ENCODE measurements at regions not wholly inside any gene's neighbourhood (a gene's known extent, or its start where the extent isn't known, plus 50 kb on each side); places are given as distances from the start of the nearest gene placed in this dataset.

DNA sequence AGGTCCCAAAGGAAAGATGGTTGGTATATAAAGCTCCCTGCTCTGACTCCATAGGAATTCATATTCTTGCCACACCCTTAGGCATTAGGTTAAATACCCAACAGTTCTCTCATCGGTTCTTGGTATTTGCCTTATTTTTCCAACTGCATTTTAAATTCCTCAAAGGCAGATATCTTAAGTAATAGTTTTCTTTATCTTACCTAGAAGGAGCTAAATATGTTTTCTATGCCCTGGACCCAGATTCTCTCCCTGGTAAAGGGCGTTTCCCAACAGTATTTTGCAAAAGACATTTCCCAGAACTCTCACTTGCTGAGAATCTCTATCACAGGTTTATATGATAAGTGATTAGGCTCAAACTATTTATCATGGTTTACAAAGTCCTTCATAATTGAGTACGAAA, 158.6 kb upstream of the BDNF start:
- DNase-seq (ENCODE audit: low spot score) = no peak

DNA sequence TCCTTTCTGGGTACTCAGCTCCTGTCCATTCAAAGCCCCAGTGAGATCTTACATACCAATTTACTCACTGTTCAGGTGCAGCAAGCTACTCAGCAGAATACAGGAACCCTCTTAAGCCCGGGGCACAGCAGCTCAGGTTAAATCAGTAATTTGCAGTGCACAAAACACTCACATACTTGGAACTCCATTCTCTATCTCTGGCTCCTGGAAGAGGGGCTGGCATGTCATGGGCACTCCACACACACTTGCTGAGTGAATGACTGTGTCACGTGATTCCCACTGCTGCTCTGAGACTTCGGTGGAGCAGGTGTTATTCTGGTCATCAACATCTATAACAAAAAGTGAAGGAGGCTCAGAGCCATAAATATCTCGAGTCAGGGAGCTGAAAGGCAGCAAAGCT, 157.3 kb upstream of the BDNF start:
- no peak for DNase-seq (ENCODE audit: low spot score)

DNA sequence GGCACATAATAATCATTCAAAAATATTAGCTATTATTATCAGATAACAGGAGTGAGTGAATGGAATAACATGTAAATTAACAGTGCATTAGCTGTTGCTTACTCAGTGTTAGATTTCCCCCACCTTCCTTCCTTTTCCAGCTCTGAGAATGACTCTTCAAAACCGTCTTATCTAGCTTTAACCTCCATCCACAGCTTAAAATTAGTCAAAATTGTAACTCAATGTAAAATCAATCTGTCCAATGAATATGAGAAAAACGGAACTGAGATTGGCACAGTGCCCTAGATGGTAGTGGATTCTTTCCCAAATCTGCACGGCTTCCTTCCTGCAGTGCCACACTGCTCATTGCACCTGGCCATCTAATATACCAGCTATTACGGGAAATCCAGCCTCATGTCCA, 156.8 kb upstream of the BDNF start:
- DNase-seq (ENCODE audit: low spot score) = no peak

DNA sequence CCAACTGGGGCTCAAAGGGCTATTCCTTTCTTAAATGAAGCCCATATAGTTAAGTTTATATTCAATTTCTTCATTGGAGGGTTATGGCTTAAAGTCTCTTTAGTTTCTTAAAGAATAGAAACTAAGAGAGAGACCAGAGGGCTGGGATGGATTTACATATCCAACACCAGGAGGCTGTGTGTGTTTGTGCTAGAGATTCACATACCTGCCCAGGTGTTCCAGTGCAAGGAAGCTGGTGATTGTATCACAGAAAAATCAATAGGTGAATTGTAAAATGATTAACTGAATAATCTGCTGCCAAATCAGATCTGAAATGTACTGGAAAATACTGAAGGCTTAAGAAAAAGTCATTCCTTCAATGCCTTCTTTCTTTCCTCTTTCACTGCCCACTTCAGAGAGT, 148.2 kb upstream of the BDNF start:
- no peak for DNase-seq (ENCODE audit: low spot score)

DNA sequence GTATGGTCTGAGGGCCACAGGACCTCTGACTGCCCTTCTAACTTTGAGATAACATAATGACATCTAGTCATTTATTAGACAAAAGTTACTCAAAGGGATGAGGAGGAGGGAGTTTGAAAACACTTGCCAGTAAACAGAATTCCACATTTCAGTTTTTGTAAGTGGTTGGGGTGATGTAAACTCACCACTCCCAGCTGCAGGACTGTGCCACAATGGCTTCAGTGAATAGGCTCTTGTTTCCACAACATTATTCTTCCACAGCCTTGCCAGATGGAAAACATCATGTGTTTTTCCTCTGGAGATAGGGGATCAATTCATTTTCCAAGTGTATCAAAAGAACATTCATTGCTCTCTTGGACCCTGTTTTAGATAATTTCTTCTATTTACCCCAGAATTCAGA, 147.2 kb upstream of the BDNF start:
- DNase-seq (ENCODE audit: low spot score) = no peak

DNA sequence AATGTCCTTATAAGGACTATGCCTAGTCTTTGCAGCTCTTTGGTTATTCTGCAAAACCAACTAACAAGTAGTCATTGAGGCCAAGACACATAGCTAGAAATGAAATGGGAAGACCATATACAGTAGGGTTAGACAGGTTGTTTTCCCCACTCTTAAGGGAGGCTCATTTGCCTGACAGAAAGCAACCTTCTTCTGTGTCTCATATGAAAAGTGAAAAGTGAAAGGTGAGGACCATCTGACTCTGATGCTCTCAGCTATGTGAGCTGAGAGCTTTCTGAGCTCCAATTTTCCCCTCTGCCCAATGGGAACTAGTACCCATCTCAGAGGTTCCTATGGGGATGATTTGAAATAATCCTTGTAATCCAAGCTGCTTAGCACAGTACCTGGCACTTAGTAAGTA, 142.0 kb upstream of the BDNF start:
- no peak for DNase-seq (ENCODE audit: low spot score)

DNA sequence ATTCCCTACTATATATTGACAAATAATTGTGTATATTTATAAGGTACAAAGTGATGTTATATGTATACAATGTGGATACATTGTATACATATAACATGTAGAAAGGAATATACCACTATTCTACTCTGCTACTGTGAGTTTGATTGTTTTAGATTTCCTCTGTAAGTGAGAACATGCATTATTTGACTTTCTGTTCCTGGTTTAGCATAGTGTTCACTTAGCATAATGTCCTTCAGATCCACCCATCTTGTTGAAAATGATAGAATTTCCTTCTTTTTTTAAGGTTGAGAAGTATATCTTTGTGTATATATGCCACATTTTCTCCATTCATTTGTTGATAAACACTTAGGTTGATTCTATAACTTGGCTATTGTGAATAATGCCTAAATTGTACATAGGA, 140.8 kb upstream of the BDNF start:
- no peak for DNase-seq (ENCODE audit: low spot score)

DNA sequence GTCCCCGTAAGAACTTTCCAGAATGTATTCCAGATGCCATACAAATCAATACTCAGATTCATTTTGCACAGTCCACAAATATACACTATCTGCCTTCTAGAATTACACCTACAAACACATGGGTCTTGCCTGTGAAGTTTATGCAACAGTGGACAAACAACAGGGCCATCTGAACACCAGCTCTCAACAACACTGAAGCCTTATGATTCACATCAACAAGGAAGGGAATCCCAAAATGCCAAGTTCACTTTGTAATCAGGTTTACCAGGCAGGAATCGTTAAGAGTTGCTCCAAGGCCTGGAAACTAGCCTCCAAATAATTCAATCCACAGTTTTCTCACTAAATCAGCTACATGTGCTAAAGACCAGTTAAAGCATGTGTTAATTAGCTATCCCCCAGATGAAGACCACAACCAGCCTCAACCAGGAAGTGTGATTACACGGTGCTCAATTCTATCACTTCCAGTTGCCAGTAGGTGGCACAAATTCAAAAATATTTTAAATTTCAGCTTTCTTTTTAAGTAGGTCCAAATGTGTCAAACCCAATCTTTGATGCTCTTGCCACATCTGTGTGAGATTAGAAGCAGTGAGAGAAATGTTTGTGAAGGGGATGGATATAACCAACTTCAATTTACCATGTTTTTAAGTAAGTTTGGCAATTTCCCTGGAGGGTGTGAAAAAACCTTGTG, 139.1 kb upstream of the BDNF start:
- peak; percentile 26 for DNase-seq (ENCODE audit: low spot score)

DNA sequence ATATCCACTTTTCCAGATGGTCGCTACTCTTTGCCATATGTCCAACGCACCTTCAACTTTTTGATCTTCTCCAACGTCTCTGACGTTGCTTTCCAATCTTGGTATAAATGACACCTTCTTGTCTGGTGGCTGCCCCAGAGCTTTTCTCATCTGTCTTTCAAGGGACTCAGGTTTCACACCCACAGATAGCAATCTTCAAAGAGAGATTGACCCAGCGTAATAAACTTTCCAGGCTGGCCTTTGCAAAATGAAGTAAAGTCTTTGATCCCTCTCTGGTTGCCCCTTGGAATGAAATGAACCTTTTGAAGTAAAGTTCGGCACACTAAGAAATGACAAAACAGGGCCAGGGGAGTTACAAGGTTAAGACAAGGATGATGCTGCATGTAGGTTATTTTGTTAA, 138.4 kb upstream of the BDNF start:
- no peak for DNase-seq (ENCODE audit: low spot score)

DNA sequence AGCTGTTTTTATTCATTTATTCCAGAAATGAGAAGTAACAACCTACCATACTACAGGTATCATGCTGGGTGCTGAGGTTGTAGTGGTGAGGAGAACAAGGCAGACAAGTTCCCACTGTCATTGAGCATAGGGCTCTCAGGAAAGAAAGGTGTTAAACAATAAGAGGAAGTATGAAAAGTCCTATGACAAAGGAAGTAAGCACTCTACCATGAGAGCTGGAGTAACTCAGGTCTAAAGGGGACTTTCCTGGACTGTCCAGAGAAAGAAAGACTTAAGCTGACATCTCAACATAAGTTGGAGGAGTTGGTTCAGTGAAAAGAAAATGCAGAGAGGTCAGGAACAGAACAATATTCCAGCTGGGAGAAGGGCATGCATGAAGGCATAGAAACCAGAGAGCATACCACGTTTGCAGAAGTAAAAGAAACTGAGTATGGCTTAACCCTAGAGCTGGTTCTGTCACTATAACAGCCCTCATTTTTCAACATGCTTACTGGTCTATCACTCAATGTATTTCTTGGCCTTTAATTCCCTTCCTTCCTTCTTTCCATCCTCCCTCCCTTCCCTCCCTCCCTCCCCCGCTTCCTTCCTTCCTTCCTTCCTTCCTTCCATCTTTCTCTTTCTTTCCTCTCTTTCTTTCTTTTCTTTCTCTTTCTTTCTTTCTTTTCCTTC, 137.8 kb upstream of the BDNF start:
- DNase-seq (ENCODE audit: low spot score) = no peak

DNA sequence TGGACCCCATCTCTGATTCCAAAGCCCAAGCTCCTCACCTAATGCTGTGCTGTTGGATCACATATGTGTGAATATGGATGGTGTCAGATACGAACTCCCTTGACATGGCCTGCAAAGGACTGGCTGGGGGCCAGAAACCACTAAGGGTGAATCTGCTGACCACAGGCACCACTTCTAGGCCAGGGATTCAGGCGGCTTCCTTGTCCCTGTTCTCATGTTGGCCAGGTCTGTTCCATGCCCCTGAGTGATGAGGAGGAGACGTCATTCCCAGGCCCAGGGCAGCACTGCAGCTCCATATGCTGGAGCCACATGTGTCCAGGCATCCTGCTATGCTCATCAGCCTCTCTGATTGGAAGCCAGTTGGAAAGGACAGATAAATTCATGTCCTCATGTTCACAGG, 130.0 kb upstream of the BDNF start:
- DNase-seq (ENCODE audit: low spot score) = no peak

DNA sequence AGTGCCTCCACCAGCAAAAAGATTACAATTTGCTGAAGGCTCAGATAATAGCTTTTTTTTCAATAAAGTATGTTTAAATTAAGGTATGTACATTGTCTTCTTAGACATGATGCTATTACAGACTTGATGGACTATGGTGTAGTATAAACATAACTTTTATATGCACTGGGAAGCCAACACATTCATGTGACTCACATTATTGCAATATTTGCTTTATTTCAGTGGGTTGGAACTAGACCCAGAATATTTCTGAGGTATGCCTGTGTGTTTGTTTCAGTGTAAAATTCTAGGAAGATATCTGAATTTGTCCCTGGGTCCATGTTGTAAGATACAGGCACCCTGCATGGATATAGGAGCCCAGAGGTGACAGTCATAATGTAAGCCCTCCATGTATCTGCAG, 120.0 kb upstream of the BDNF start:
- no peak for DNase-seq (ENCODE audit: low spot score)

DNA sequence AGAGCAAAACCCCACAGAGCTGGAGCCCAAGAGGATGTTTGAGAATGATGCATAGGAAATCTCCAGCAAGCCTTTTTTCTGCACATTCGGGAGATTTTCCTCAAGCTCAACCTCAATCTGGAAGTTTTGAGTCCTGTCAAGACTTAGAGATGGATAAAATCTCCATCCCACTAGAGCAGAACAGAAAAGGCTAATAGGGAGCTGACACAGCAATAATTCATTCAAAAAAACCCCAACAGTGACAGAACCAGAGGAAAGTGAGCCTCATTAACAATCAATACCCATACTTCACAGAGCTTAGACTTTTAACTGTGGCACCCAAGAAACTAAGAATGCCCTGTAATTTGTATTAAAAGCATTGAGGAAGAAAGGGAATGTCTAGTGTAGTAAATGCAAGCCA, 115.9 kb upstream of the BDNF start:
- DNase-seq (ENCODE audit: low spot score) = no peak

DNA sequence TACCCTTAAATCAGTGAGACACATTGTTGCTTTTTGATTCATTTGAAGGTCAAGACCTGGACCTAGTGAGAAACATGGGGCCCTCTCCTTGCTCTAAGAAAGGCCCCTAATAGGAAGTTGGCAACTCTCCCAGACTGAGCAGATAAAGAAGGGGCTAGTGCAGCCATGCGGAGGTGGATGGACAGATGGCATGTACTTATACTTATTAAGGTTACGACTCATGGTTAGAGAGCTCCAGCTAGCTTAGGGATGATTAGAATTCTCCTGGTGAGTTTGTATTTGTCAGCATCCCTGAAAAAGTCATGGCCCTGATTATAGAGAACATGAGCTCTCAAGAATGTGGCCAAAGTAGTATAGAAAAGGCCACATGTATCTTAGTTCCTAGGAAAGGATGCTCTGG, 112.1 kb upstream of the BDNF start:
- DNase-seq (ENCODE audit: low spot score) = no peak

DNA sequence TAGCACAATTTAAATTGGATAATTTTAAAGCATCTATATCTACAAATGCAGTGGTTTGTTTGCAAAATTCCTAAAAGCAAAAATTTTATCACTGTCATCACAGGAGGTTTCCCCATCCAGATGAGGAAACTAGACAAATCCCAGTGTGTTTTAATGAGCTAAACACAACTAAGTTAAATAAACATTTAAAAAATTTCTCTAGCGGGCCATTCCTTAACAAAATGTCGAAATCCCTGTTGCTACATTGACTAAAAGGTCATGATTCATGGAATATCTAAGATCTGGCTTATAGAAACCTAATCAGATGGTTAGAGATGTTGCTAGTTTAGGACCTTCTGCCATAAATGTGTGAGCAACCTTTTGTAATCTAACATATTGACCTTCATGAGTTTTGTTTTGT, 107.3 kb upstream of the BDNF start:
- no peak for DNase-seq (ENCODE audit: low spot score)

DNA sequence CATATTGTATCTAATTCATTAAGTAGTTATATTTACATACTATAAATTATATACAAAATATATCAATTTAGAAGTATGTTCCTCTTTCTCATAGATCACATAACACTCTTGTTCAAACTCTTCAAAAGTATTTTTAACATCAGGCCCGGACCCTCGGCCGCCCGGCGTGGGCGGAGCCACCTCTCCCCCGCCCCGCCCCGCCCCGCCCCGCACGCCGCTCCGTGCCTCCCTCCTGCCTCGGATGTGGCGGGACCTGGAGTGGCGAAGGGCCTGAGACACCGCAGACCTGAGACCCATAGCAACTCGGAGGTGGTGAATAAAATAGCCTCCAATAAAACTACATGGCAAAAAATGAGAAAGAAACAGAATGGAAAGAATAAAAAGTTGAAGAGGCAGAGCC, 105.9 kb upstream of the BDNF start:
- no peak for DNase-seq (ENCODE audit: low spot score)

DNA sequence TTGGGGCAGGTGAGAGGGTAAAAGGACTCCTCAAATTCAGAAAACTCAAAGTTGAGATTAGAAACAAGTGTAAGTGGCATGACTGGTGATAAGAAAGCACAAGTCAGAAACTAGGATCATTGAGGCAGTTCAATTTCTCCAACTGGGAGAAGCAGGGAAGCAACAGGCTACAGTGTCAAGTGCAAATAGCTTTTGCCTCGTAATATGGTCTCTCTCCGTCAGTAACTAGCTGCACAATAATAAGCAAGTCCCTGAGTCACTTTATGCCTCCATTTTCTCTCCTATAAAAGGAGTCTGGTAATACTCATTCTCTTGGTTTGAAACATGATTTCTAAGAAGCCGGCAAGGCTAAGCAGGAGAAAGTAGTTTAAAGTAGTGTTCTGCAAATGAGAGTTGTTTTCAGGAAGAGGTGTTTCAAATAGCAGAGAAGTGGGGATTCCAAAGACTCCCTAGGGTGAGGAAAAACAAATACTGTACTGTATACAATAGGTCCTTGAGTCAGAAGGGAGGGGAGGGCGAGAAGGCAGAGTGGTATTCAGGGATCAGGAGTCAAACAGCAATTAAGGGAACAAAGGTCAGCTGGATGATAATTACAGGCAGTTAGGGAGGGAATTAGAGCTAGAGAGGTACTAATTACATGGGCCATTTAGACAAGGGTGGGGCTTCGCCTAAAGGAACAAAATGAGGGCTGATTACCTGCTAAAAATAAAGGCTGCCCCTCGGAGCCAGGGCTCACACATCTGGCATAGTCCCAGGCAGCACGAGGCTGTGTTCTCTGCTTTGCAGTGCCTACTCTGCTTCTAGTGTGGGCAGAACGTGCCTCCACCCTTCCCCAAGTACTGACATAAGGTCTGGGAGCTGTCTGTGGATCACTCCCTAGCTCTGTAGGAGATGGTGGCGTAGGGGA, 96.0 kb upstream of the BDNF start:
- no peak for DNase-seq (ENCODE audit: low spot score)

DNA sequence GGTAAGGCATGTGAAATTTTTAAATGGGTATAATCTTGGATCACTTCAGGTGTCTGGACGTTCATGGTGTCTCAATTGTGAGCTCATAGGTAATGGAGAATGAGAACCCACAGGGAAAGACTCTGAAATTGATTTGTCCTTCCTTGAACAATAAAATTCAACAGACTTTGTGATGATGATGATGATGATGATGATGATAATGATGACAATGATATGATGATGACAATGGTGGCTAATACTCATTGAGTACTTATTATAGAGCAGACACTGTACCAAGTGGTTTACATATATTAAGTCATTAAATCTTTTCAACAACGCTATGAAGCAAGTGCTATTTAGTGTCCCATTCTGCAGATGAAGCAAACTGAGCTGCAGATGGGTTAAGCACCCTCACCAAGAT, 86.6 kb upstream of the BDNF start:
- no peak for DNase-seq (ENCODE audit: low spot score)

DNA sequence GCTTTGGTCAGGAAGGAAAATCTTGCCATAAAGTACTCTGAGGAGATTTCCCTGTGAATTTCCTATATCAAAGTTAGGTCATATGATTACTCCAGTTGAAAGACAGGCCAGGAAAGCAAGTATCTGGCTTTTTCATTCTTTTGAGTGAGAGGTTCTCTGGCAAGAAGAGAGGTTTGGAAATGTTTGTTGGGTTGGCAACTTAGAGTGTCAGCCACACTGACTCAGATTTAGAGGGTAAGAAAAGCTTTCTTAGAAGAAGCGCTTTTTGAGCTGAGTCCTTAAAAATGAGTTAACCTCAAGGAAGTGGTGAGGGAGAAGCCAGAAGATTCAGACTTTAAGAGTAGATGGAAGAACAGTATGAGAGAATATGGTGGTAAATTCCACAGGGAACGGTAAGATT, 86.1 kb upstream of the BDNF start:
- DNase-seq (ENCODE audit: low spot score) = no peak

DNA sequence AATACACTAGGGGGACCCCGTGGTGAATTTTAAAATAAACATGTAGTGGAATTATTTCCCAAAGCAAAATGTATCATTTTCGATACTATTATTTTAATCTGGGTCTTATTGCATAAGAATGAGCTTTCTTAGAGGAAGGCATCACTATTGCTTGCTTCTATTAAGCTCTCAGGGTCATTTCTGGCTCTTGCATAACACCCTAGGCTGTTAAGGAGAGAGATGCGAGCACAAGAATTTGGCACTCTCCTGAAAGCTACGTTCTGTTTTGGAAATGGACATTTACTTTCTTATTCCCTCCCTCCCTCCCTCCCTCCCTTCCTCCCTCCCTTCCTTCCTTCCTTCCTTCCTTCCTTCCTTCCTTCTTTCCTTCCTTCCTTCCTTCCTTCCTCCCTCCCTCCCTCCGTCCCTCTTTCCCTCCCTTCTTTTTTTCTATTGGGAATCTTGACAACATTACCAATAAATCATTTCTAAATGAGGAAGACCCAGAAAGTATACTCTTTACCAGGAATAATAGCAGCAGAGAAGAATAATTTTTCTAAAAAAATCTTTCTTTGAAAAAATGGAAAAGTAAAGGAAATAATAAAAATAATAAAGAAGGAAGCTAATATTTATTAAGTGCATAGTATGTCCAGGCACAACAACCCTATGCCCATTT, 83.6 kb upstream of the BDNF start:
- no peak for DNase-seq (ENCODE audit: low spot score)

DNA sequence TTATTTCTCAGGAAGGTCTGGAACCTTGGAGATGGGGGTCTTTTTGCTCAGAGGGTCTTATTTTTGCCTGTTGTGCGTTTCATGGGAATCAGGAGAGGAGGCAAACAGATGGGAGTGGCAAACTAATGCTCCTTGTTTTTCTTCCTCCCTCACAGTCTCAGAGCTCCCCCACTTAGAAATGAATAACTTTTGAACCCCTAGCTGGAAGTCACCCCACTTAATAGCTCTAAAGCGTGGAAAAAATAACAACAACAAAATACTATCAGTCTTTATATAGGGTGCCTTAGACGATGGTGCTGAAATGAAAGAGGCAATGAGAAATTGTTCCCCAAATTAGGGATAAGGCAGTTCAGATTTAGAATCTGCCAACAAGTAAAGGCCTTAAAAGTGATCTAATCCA, 76.8 kb upstream of the BDNF start:
- no peak for DNase-seq (ENCODE audit: low spot score)

DNA sequence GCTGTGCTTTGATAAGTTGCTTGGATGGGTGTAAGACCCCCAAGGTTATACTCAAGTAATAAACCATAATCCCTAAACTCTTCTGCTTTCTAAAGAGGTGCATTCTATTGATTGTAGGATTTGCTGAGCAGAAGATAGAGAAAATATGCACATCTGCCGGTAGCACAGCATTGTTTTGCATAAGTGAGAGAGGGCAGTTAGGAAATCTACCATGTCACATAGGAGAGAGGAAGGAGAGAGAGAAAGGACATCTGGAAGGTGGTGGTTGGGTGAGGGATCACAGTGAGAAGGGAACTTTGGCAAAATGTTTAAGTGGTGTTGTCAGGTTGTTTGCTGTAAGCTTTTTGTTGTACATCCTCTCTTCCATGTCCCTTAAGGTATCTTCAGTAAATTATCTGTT, 73.6 kb upstream of the BDNF start:
- no peak for DNase-seq (ENCODE audit: low spot score)

DNA sequence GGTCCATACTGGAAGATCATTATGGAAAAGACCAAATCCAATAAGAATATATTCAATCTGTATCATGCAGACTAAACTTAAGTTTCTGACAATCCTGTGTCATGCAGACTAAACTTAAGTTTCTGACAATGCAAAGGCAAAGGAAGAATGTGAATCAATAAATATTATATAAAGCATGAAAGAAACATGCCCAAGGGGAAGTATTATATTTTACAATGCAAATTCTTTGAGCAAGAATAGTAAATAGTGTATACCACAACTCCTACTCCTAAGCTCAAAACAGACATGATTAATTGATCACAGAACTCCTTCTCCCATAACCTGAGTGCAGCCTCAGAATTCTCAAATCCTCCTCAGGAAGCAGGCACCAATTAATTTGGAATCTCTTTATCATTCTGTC, 71.3 kb upstream of the BDNF start:
- no peak for DNase-seq (ENCODE audit: low spot score)

Measured in RKO (cell line).